Hematopoietic multipotent progenitor cell treated with erythropoietin and hydrocortisone succinate and interleukin-3 and kit ligand, for 8 days (in vitro differentiated cells): ENCODE measurements at regions not wholly inside any gene's neighbourhood (a gene's known extent, or its start where the extent isn't known, plus 50 kb on each side); places are given as distances from the start of the nearest gene placed in this dataset.
"Not testable (repeated sequence)": the region's sequence is repeated elsewhere in the genome, so short reads cannot be mapped to it uniquely, and the experiment has no call there.

Experiments
- DNase-seq: peaks from one replicate; pipeline ENCODE4 v3.0.0-alpha.2; 2015

DNA sequence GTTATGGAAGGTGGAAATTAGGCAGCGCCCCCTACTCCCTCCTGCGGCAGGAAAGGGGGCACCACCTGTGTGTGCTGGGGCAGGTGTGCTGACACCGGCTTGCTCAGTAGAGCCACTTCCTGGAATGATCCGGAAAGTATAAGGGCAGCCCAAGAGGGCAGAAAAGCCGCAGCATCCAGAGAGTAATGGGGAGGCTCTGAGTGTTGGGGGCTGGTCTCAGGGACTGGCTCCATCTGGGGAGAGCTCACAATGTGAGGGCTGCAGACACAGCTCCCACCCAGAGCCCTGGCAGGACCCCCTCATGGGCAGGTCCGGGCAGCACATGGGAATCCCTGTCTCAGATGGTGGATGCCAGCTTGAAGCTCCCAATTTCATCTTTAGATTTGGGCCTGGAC is 187.6 kb upstream of the C14orf180 start:
- DNase-seq = no peak

DNA sequence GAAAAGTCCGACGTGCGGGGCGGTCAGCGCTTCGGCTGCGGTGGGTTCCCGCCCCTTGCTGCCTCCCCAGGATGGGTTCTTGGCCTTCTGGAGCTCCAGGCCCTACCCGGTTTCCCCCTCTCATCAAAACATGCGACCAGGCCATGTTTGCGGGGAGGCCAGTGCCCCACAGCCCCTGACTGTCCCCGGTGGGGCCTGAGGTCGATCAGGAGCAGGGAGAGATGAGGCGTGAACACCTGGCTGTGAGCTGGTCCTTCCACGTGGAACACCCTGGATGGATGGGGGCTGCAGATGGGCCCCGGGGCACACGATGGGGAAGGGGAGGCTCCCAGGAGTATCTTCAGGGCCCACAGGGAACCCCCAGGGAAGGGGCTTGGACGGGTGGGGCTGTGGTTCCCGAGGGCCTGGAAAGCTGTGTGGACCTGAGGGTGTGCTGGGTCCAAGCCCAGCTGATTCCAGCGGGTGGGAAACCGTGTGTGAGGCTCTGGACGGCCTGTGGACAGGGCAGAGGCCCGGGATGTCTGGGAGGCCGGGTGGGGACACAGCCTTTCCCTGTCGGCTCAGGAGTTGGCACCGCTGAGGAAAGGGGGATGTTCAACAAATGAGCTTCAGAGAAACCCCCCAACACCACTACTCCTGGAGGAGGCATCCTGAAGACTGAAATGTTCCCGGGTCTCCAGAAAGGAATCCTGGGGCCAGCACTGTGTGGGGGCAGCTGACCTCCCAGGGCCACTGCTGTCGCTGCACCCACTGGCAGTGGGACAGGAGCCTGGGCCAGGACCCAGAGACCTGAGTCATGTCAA is 187.0 kb upstream of the C14orf180 start:
- DNase-seq = no peak

DNA sequence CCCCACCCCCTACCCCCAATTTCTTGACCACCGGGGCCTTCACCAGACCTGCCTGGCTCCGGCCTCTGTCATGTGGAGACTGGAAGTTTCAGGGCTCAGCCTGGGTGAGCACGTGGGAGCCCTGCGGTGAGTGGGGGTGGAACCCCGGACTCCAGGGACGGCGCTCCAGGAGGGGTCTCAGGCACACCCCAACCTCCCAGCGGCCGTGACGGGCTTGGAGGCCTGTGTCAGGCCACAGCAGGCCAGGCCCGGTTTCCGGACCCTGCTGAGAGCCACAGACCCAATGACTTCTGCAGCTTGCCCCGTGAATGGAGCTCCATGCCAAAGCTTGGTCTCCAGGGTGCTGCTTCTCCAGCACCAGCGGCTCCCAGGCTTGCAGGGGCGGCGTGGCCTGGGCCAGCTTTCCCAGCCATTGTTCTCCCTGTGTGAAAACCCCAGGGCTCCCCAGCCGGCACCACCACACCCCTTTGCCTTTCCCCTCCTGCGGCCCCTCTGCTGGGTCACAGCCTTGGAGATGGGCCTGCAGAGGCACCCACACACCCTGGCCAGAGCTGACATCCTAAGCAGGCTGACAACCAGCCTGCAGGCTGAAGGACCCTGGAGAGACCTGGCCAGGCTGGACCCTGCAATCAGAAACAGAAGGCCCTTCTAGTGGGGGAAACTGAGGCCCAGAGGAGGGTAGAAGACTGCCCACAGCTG is 186.2 kb upstream of the C14orf180 start:
- DNase-seq = peak; percentile 1

DNA sequence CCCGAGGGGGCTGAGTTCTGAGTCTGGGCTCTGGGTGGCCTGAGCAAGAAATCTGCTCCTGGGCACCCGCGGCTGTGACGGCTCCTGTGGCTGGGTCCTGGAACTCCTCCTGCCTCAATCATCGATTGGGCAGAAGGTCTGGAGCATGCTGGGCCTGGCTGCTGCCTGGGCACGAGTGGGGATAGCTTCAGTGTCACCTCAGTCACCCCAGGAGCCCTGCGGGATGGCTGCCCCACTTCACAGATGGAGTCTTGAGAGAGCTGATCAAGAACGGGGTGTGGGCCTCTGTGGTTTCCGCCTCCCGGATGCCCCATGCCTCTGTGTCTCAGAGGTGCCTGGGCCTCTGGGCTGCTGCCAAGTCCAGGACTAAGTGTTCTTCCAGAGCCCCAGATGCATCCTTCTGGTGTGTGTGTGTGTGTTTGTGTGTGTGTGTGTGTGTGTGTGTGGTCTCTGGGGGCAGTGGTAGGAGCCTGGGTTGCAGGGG is 185.6 kb upstream of the C14orf180 start:
- peak; percentile 91 for DNase-seq

DNA sequence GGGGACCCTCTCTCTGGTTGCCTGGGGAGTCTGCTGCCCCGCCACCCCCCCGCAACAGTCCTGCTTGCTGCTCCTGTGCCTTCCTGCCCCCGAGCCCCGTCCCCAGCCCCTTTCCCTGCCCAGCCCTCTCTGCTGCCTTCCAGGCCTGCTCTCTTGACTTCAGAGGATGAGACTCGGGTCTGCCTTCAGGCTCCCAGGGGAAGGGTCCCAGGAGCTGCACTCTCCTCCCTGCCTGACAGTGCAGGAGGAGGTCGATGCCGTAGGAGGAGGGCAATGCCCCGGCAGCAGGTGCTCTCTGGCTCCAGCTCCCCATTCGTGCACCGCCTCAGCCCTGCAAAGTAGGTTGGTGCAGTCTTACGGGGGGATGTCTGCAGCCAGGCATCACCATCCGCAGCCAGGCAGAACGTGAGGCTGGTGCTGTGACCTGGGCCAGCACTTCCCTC is 185.1 kb upstream of the C14orf180 start:
- no peak for DNase-seq

DNA sequence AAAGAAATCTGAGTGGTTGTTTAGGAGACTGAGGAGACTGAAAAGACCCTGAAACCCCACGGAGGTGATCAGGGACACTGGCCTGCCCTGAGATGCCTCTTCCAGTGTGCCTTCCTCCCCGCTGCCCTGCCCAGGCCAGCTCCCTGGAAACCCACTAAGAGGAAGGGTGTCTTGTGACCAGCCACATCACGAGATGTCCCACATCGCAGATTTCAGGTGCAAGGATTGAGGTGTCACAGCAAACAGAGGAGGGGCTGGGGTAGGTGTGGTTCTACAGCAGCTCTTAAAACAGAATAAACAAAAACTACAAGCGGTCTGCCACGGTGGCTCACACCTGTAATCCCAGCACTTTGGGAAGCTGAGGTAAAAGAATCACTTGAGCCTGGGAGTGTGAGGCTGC is 184.3 kb upstream of the C14orf180 start:
- no peak for DNase-seq

DNA sequence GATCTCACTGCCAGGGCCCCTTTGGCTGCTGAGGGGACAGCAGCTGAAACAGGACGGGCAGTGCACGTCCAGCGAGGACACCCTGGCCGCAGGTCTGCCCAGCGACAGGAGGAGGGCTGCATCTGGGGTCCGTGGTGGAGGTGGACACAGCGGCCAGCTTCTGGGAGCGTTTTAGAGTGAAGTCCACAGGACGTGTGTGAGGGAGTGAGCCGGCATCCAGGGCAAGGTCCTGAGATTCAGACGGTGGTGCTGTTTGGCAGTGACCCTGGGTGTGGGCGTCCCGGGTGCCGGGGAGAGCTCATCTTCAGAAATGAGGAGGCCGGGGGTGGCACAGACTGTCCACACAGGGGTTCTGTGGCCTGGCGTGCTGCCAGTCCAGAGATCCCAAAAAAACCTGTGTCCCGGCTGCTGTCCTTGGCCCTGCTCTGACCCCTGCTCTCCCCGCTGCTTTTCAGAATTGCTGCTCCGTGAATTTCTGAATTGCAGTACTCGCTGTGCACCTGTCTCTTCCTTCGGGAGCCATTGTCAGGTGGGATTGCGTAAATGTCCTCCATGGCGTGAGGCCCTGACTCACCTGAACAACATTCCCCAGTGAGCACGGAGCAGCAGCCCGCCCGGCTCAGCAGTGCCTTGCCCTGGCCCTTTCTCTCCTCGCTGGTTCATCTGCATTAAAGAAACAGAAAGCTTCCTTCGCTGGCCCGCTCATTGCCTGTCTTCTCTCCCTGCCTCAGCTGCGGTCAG is 183.5 kb upstream of the C14orf180 start:
- DNase-seq = no peak

DNA sequence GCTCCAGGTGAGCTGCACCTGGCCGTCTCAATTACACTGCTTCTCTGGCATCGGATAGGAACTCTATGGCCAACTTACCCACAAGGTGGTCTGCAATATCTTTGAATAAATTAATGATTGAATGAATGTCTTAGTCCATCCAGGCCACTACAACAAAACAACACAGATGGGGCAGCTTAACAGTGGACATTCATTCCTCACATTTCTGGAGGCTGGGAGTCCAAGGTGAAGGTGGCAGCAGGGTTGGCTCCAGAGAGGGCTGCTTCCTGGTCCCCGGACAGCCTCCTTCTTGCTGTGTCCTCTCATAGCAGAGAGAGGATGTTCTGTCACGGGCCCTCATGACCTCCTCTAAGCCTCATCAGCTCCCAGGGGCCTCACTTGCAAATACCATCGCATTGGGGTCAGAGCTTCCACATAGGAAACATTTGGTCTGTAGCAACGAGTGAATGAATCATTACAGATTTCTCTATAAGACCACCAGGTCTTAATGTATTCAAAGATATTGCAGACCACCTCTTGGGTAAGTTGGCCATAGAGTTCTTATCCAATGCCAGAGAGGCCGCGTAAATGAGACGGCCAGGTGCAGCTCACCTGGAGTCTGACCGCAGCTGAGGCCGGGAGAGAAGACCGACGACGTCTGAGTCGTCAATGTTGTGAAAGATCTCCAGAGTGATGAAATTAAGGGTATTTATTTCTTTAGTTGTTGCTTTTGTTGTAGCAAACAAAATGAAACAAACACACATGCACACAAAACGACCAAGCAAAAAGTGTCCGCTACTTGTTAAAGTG is 182.7 kb upstream of the C14orf180 start:
- DNase-seq = no peak

DNA sequence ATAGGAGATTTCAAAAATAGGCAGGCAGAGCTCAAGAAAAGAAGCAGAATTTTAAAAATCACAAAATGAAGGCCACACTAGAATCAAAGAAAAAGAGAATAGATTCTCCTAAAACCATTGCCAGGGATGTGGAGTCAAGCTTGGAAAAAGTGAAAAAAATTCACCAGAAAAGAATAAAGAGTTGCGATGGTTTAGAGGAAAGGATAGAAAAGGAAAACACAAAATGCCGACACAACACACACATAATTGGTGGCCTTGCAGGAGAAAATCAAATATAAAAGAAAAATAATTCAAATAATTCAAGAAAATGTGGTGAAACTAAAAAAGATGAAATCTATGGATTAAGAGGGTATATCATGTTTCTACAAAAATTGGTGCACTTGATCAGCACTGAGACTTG is 181.6 kb upstream of the C14orf180 start:
- no peak for DNase-seq

DNA sequence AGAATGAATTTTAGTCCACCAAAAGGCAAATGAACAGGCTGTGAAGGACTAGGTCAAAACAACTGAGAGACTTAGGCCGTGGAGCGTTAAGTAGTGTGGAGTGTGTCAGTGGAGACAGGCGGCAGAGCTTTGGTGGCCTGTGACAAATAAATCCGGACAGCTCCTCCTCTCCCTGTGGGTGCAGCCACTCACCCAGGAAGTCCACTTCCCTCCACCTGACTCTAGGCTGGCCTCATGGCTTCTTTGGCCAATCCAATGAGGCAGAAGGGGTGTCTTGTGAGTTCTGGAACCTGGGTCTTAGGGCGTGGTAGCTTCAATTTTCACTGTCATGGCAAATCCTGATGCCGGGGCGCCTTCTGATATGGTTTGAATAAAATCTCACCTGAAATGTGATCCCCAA is 180.9 kb upstream of the C14orf180 start:
- no peak for DNase-seq

DNA sequence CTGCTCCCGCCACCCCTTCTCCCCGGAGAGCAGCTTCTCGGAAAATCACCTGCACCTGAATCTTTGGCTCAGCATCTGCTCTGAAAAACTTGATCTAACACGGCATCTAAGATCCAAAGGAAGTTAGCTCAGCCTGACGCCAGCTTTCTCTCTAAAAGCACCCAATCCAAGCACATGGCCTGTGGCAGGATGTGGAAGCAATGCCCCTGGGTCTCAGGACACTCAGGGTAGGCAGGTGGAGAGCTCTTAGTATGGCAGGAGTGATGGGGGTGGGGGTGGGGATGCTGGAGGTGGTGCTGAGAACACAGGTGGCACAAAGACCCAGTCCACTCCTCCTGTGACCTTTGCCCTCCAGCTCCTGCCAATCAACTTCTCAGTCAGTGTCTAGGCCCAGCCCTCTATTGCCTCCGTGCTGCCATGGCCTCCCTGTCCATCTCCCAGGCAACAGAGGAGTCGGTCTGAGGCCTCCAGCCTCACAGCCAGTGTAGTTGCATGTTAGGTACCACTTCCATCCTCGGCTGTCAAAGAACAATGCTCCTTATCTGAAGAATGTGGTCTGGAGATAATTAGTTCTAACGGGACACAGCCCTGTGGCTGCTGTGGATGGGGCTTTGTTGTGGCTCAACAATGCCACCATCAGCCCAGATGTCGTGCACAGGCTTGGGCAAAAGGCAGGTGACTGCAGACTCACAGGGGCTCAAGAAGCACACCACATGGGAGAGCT is 180.0 kb upstream of the C14orf180 start:
- peak; percentile 61 for DNase-seq

DNA sequence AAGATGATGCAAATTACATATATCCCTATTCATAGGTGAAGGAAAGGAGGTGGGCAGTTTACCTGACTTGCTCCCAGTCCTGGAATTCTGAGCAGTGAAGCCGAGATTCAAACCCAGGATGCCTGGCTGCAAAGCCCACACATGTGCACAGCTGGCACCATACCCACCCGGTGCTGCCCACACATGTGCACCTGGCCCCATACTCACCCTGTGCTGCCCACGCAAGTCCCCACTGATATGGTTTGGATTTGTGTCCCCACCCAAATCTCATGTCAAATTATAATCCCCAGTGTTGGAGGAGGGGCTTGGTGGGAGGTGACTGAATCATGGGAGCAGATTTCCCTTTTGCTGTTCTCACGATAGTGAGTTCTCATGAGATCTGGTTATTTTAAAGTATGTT is 179.2 kb upstream of the C14orf180 start:
- no peak for DNase-seq

DNA sequence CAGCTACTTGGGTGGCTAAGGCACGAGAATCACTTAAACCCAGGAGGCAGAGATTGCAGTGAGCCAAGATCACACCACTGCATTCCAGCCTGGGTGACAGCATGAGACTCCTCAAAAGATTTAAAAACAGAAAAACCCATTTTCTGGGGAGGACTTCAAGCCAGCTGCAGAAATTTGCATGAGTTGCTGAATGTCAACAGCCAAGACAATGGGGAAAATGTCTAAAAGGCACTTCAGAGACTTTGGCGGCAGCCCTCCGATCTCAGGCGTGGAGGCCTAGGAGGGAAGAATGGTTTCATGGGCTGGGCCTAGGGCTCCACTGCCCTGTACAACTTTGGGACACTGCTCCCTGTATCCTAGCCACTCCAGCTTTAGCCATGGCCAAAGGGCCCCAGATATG is 177.8 kb upstream of the C14orf180 start:
- DNase-seq = no peak

DNA sequence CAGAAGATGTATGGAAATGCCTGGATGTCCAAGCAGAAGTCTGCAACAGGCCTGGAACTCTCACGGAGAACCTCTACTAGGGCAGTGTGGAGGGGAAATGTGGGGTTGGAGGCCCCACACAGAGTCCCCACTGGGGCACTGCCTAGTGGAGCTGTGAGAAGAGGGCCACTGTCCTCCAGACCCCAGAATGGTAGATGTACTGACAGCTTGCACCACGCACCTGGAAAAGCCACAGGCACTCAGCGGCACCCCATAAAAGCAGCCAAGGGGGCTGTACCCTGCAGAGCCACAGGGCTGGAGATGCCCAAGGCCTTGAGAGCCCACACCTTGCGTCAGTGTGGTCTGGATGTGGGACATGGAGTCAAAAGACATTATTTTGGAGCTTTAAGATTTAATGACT is 177.3 kb upstream of the C14orf180 start:
- not testable (repeated sequence) for DNase-seq

DNA sequence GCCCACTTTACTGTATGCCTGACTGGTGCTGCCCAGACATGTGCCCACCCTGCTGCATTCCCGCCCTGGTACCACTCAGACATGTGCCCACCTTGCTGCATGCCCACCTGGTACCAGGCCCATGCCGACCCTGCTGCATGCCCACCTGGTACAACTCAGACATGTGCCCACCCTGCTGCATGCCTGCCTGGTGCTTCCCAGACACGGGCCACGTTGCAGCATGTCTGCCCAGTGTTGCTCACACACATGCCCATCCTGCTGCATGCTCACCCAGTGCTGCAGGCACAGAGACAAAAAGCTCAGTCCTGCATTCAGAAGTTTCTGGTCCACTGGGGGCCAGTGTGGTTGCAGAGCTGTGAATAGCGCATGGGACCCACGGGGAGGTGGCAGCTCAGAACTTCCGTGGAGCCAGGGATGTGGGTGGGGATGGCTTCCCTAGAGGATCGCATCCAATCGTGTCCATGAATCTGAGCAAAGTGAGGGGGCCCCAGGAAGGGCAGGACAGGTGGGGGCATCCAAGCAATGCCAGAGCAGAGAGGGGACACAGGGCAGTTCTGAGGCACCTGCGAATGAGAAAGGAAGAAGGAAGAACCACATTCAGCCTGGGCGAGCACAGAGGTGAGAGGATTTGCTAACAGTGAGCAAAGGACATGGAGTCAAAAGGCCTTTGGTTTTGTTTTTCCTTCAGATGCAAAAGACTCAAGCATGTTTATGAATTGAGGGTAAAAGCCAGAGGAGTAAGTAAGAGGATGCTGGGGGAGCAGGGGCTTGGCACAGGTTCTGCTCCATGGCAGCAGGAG is 175.9 kb upstream of the C14orf180 start:
- DNase-seq = no peak

DNA sequence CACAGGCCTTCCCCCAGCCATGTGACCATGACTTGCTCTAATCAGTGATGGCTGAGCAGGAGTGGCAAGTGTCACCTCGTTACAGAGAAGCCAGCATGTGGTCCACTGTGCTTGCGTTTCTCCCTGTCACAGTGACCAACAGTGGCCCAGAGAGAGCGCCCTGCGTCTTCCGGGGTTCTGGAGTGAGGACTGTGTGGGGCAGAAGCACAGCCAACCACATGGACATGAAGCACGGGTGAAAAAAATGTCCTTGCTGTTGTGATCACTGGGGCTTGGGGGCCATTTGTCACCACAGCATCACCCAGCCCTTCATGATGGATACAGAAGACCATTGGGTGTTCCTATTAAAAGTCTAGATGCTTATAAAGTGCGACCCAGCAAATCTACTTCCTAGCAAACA is 174.6 kb upstream of the C14orf180 start:
- DNase-seq = no peak

DNA sequence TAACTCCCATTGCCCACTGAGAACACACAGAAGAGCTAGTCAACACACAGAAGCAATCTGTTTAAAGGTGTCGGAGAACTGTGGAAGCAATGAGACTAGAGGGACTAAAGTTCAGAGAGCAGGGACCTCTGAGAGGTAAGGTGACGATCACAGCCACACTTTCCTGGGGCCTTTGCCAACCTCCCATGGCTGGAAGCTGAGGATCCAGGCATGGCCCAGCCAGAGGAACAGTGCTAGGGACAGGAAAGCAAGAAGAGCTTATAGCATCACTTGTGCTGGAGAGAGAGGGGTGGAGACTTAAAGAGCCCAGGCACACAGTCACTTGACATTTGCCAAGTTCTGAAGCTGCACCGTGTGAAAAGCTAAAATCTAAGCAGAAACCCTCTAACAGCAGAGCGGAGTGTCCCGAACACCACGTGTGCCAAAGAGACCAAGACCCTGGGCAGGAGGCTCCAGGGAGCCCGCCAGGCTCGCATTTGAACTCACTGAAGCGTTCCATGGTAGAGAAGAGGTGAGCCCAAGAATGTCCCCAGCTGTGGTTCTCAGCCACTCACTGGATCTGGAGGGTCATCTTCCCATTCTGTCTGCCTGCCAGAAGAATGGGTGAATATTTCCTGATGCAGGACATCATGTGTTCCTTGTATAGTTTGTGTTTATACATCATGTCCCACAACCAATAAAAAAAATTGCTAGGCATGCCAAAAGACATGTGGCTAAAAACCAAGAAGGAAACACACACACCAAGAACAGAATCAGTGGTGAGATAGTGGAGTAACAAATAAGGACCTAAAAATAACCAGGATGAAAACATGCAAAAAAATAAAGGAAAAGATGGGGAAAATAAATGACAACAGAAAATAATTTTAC is 174.0 kb upstream of the C14orf180 start:
- no peak for DNase-seq

DNA sequence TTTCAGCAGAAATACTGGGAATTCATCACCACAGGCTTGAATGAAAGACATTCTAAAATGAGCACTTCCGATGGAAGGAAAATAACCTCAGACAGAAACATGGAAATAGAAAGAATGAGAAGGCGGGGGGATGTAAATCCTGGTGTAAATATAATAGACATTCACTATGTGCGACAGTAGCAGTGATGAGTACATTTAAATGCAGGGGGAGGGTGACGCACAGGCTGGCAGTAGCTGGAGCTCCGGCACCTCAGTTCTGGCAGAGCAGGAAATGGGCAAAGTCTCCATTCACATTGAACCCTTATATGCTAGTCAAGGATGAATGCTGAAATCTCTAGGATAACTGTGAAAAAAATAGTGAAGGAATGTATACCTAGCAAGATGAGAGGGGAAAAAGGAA is 172.7 kb upstream of the C14orf180 start:
- no peak for DNase-seq

DNA sequence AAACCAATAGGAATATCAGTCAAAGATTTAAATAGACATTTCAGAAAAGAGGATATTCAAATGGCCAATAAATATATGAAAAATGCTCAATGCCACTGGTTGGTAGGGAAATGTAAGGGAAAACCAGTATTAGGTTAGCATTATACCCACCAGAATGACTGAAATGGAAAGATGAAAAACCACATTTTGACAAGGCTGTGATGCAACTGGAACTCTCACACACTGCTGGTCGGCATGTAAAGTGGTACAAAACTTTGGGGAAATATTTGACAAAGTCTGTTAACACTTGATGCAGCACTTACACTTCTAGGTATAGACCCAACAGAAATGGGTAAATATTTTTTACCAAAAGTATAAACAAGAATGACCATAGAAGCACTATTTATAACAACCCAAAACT is 163.2 kb upstream of the C14orf180 start:
- no peak for DNase-seq

DNA sequence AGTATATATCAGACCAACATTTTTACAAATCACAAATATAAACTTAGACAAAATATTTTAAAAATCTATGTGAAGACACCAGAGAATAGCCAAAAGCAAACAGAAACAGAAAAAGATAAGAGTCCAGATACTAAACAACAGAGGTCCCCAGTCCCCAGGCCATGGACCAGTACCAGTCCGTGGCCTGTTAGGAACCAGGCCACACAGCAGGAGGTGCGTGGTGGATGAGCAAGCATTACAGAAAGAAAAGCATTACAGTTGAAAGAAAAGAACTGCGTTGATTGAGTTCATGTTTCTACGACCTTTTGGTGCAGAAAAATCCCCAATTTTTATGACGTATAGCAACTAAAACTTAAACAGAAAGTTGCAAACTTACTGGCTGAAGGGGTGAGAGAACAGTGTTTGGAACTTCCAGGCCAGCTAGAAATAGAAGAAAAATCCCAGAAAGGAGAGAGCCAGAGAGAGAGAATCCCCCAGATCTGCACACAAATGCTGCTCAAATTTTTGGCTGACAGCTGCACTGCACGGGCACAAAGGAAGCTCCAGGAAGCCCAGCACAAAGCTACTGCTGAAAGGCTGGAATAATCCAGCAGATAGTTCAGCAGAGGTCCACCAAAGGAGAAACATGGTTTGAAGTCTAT is 159.6 kb upstream of the C14orf180 start:
- DNase-seq = no peak
